HepG2 (cell line): ENCODE measurements at regions not wholly inside any gene's neighbourhood (a gene's known extent, or its start where the extent isn't known, plus 50 kb on each side); places are given as distances from the start of the nearest gene placed in this dataset.

Experiments used
- AGO1 ChIP-seq: fragments of 200-400 bp; formaldehyde crosslinking; IDR thresholded peaks from 2 replicates; pipeline ENCODE4 v1.6.1; 2017; ENCODE audit warnings: mild to moderate bottlenecking, low read depth, low read length, moderate library complexity; ENCODE audit not compliant: poor library complexity, severe bottlenecking
- CREB1 ChIP-seq, 2 experiments: fragments of 450-650 bp in 1 of 2; IDR thresholded peaks; 2 replicates each; pipeline ENCODE4 v1.6.1; 2016 to 2017; ENCODE audit warnings: control low read depth in 1 of 2, mild to moderate bottlenecking in 1 of 2, missing compliant biosample characterization in 1 of 2, missing genetic modification characterization in 1 of 2
- EHMT2 ChIP-seq: fragments of 200-600 bp; sonication (generic); IDR thresholded peaks from 2 replicates; pipeline ENCODE4 v1.7.0; 2017; ENCODE audit warnings: antibody characterized with exemption, low read depth, low read length, borderline replicate concordance
- MIXL1 ChIP-seq: IDR thresholded peaks from 2 replicates; pipeline ENCODE4 v1.6.1; 2016
- RBM22 ChIP-seq: fragments of 200-400 bp; formaldehyde crosslinking; optimal IDR thresholded peaks from 2 replicates; pipeline ENCODE3; 2017; ENCODE audit warnings: mild to moderate bottlenecking, low read length, moderate library complexity
- SMAD3 ChIP-seq: sonication (generic); formaldehyde crosslinking; IDR thresholded peaks from 2 replicates; pipeline ENCODE4 v1.4.0; 2020; ENCODE audit warnings: missing genetic modification reagents
- SP5 ChIP-seq: IDR thresholded peaks from 2 replicates; pipeline ENCODE4 v1.6.1; 2016; ENCODE audit warnings: low read depth, borderline replicate concordance
- TCF12 ChIP-seq, 2 experiments: fragments of 450-650 bp in 1 of 2; sonication (generic) in 1 of 2; formaldehyde crosslinking in 1 of 2; IDR thresholded peaks; 2 replicates each; pipeline versions ENCODE4 v1.6.1 to v1.8.0; 2017 to 2022; ENCODE audit warnings: antibody characterized with exemption in 1 of 2, mild to moderate bottlenecking in 1 of 2, missing genetic modification reagents in 1 of 2, moderate library complexity in 1 of 2
- TSC22D2 ChIP-seq: sonication (generic); formaldehyde crosslinking; IDR thresholded peaks from 2 replicates; pipeline ENCODE4 v1.5.1; 2020; ENCODE audit warnings: missing genetic modification reagents, mild to moderate bottlenecking, borderline replicate concordance
- ZBTB38 ChIP-seq: sonication (generic); formaldehyde crosslinking; IDR thresholded peaks from 2 replicates; pipeline ENCODE4 v1.5.1; 2020; ENCODE audit warnings: mild to moderate bottlenecking, missing genetic modification reagents
- ZNF274 ChIP-seq: sonication (generic); formaldehyde crosslinking; IDR thresholded peaks from 2 replicates; pipeline ENCODE4 v1.5.1; 2020; ENCODE audit warnings: mild to moderate bottlenecking, missing genetic modification reagents
- ZNF329 ChIP-seq: sonication (generic); formaldehyde crosslinking; IDR thresholded peaks from 2 replicates; pipeline ENCODE4 v1.9.0; 2021; ENCODE audit warnings: low read depth, mild to moderate bottlenecking, missing genetic modification reagents
- ZNF34 ChIP-seq: sonication (generic); formaldehyde crosslinking; IDR thresholded peaks from 2 replicates; pipeline ENCODE4 v1.4.0; 2020; ENCODE audit warnings: mild to moderate bottlenecking, missing genetic modification reagents, borderline replicate concordance
- ZNF441 ChIP-seq: sonication (generic); formaldehyde crosslinking; IDR thresholded peaks from 2 replicates; pipeline ENCODE4 v1.7.0; 2021; ENCODE audit warnings: missing genetic modification reagents, borderline replicate concordance
- ZNF468 ChIP-seq: sonication (generic); formaldehyde crosslinking; IDR thresholded peaks from 2 replicates; pipeline ENCODE4 v1.8.0; 2022; ENCODE audit warnings: mild to moderate bottlenecking, moderate library complexity, missing genetic modification reagents
- ZNF737 ChIP-seq: sonication (generic); formaldehyde crosslinking; IDR thresholded peaks from 2 replicates; pipeline ENCODE4 v1.5.0; 2020; ENCODE audit warnings: missing genetic modification reagents, mild to moderate bottlenecking, borderline replicate concordance
- ZSCAN25 ChIP-seq: sonication (generic); formaldehyde crosslinking; IDR thresholded peaks from 2 replicates; pipeline ENCODE4 v1.8.0; 2022; ENCODE audit warnings: mild to moderate bottlenecking, missing genetic modification reagents
- TF ChIP-seq, protein P1 (sequence below): sonication (generic); formaldehyde crosslinking; IDR thresholded peaks from 2 replicates; pipeline ENCODE4 v1.4.0; 2020; ENCODE audit warnings: mild to moderate bottlenecking, missing genetic modification reagents
- TF ChIP-seq, protein P2 (sequence below): sonication (generic); formaldehyde crosslinking; conservative IDR thresholded peaks from 2 replicates; pipeline ENCODE4 v1.8.0; 2022; ENCODE audit warnings: mild to moderate bottlenecking, moderate library complexity, missing genetic modification reagents
- TF ChIP-seq, protein P3 (sequence below): sonication (generic); formaldehyde crosslinking; IDR thresholded peaks from 2 replicates; pipeline ENCODE4 v1.4.0; 2020; ENCODE audit warnings: missing genetic modification reagents, borderline replicate concordance
- TF ChIP-seq, protein P4 (sequence below): sonication (generic); formaldehyde crosslinking; IDR thresholded peaks from 2 replicates; pipeline ENCODE4 v1.8.0; 2022; ENCODE audit warnings: missing genetic modification reagents, mild to moderate bottlenecking, borderline replicate concordance
- TF ChIP-seq, protein P5 (sequence below): sonication (generic); formaldehyde crosslinking; IDR thresholded peaks from 2 replicates; pipeline ENCODE4 v1.8.0; 2022; ENCODE audit warnings: missing genetic modification reagents, mild to moderate bottlenecking, inconsistent platforms, borderline replicate concordance

DNA sequence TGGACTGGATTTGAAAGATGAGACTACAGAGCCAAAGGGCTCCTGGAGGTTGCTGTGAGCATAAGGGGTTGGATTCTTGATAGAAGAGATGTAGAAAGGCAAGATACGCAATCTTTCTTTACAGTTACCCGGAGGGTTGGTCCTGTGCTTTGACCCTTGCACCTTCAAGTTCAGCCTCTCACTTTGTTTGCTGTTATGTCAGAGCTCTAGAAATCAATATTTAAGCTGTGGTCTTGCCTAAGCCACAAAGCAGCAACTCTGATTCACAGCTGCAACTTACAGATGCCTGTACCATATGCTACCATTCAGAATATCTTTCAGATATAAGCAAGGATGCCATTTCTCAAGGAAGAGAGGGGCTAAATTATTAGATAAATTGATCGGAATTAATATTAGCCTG lies 943.1 kb upstream of the LRRTM1 start (continued):
- TF ChIP-seq, protein P1, sequence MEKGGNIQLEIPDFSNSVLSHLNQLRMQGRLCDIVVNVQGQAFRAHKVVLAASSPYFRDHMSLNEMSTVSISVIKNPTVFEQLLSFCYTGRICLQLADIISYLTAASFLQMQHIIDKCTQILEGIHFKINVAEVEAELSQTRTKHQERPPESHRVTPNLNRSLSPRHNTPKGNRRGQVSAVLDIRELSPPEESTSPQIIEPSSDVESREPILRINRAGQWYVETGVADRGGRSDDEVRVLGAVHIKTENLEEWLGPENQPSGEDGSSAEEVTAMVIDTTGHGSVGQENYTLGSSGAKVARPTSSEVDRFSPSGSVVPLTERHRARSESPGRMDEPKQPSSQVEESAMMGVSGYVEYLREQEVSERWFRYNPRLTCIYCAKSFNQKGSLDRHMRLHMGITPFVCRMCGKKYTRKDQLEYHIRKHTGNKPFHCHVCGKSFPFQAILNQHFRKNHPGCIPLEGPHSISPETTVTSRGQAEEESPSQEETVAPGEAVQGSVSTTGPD (CRISPR knock-in tag) = no peak
- TF ChIP-seq ZBTB38 (CRISPR knock-in tag) (no peak), CREB1 (IDR thresholded peaks at IDR 0.05) (no peak), CREB1 (CRISPR knock-in tag; IDR thresholded peaks at IDR 0.05) (peak; percentile 60; the same call in 1 of the 2 replicates), SMAD3 (CRISPR knock-in tag) (0 out of 2 replicates have a peak, but pooled peaks have one; percentile 56), ZNF468 (no peak), ZSCAN25 (CRISPR knock-in tag) (no peak), AGO1 (no peak), ZNF329 (CRISPR knock-in tag) (no peak), SP5 (CRISPR knock-in tag) (0 out of 2 replicates have a peak, but pooled peaks have one; percentile 25), ZNF737 (CRISPR knock-in tag) (no peak), ZNF274 (CRISPR knock-in tag) (no peak), TSC22D2 (CRISPR knock-in tag) (no peak), ZNF34 (no peak), RBM22 (no peak), MIXL1 (peak; percentile 38; the same call in 1 of the 2 replicates), ZNF441 (no peak), EHMT2 (no peak), TCF12 (IDR thresholded peaks at IDR 0.05) (no peak), TCF12 (CRISPR knock-in tag; IDR thresholded peaks at IDR 0.05) (no peak)
- TF ChIP-seq, protein P2, sequence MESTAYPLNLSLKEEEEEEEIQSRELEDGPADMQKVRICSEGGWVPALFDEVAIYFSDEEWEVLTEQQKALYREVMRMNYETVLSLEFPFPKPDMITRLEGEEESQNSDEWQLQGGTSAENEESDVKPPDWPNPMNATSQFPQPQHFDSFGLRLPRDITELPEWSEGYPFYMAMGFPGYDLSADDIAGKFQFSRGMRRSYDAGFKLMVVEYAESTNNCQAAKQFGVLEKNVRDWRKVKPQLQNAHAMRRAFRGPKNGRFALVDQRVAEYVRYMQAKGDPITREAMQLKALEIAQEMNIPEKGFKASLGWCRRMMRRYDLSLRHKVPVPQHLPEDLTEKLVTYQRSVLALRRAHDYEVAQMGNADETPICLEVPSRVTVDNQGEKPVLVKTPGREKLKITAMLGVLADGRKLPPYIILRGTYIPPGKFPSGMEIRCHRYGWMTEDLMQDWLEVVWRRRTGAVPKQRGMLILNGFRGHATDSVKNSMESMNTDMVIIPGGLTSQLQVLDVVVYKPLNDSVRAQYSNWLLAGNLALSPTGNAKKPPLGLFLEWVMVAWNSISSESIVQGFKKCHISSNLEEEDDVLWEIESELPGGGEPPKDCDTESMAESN = peak; percentile 48; the same call in 1 of the 2 replicates
- TF ChIP-seq, protein P3, sequence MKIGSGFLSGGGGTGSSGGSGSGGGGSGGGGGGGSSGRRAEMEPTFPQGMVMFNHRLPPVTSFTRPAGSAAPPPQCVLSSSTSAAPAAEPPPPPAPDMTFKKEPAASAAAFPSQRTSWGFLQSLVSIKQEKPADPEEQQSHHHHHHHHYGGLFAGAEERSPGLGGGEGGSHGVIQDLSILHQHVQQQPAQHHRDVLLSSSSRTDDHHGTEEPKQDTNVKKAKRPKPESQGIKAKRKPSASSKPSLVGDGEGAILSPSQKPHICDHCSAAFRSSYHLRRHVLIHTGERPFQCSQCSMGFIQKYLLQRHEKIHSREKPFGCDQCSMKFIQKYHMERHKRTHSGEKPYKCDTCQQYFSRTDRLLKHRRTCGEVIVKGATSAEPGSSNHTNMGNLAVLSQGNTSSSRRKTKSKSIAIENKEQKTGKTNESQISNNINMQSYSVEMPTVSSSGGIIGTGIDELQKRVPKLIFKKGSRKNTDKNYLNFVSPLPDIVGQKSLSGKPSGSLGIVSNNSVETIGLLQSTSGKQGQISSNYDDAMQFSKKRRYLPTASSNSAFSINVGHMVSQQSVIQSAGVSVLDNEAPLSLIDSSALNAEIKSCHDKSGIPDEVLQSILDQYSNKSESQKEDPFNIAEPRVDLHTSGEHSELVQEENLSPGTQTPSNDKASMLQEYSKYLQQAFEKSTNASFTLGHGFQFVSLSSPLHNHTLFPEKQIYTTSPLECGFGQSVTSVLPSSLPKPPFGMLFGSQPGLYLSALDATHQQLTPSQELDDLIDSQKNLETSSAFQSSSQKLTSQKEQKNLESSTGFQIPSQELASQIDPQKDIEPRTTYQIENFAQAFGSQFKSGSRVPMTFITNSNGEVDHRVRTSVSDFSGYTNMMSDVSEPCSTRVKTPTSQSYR (CRISPR knock-in tag) = no peak
- TF ChIP-seq, protein P4, sequence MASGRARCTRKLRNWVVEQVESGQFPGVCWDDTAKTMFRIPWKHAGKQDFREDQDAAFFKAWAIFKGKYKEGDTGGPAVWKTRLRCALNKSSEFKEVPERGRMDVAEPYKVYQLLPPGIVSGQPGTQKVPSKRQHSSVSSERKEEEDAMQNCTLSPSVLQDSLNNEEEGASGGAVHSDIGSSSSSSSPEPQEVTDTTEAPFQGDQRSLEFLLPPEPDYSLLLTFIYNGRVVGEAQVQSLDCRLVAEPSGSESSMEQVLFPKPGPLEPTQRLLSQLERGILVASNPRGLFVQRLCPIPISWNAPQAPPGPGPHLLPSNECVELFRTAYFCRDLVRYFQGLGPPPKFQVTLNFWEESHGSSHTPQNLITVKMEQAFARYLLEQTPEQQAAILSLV (CRISPR knock-in tag) = no peak
- TF ChIP-seq, protein P5, sequence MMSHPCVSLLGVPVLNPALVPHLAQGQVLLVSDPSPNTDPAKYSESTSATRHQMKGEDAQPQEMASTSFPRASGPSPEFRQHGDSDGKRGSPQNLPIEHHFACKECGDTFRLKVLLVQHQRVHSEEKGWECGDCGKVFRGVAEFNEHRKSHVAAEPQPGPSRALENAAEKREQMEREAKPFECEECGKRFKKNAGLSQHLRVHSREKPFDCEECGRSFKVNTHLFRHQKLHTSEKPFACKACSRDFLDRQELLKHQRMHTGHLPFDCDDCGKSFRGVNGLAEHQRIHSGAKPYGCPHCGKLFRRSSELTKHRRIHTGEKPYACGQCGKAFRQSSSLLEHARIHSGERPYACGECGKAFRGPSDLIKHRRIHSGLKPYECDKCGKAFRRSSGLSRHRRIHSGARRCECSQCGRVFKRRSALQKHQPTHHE (CRISPR knock-in tag) = no peak
